Keratinocyte (primary cell): ENCODE measurements at regions not wholly inside any gene's neighbourhood (a gene's known extent, or its start where the extent isn't known, plus 50 kb on each side); places are given as distances from the start of the nearest gene placed in this dataset.

Source experiments
- CTCF ChIP-seq, 3 experiments: IDR thresholded peaks in 1 of 3; conservative IDR thresholded peaks in 1 of 3; optimal IDR thresholded peaks in 1 of 3; 2 replicates in 2 of 3; 3 replicates in 1 of 3; pipeline versions ENCODE3 to v1.5.1; 2011; ENCODE audit warnings: low read length in 3 of 3, mild to moderate bottlenecking in 3 of 3, moderate library complexity in 2 of 3, control low read depth in 1 of 3, inconsistent platforms in 1 of 3; ENCODE audit not compliant: insufficient read depth in 2 of 3; ENCODE audit errors: extremely low read depth in 1 of 3
- EZH2 ChIP-seq: IDR thresholded peaks from one replicate; pipeline ENCODE4 v1.6.1; 2012; ENCODE audit warnings: inconsistent platforms, mild to moderate bottlenecking, low read length, moderate library complexity

- TF ChIP-seq EZH2 (no peak), CTCF (optimal IDR thresholded peaks at IDR 0.05 in 1 of 3, IDR thresholded peaks at IDR 0.05 in 1 of 3, conservative IDR thresholded peaks at IDR 0.05 in 1 of 3; ENCODE audit: extremely low read depth in 1 of 3, insufficient read depth in 2 of 3, low read length in 3 of 3) (no peak)
These were observed 162.4 kb upstream of the GYPA start for GRCh38 chr4:144302704-144303536.
